Muscle of arm (tissue), 1 donor: ENCODE measurements at regions not wholly inside any gene's neighbourhood (a gene's known extent, or its start where the extent isn't known, plus 50 kb on each side); places are given as distances from the start of the nearest gene placed in this dataset.

ENCODE experiments used
- DNase-seq: peaks from one replicate; pipeline ENCODE4 v3.0.0-alpha.2; 2013

DNA sequence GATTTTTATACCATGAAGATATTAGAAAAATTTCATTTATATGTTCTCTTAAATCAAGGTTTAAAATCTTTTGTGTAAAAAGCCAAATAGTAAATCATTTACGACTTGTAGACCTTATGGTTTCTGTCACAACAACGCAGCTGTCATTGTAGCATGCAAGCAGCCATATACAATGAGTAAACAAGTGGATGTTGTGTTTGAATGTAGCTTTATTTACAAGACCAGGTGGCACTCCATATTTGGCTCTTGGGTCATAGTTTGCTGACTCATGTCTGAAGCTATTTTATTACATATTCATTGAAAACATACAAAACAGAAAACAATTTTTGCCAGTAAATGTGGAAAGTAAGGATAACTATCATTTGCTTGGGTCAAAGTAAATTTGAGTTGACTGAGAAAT lies 930.8 kb downstream of the SLITRK5 start:
- no peak for DNase-seq

- DNase-seq, result no peak
Measured at GRCh38 chr13:88602786-88603777, 931.9 kb downstream of the SLITRK5 start.

GRCh38 chr13:88617176-88617575 lies 946.0 kb downstream of the SLITRK5 start:
- DNase-seq, result no peak

DNA sequence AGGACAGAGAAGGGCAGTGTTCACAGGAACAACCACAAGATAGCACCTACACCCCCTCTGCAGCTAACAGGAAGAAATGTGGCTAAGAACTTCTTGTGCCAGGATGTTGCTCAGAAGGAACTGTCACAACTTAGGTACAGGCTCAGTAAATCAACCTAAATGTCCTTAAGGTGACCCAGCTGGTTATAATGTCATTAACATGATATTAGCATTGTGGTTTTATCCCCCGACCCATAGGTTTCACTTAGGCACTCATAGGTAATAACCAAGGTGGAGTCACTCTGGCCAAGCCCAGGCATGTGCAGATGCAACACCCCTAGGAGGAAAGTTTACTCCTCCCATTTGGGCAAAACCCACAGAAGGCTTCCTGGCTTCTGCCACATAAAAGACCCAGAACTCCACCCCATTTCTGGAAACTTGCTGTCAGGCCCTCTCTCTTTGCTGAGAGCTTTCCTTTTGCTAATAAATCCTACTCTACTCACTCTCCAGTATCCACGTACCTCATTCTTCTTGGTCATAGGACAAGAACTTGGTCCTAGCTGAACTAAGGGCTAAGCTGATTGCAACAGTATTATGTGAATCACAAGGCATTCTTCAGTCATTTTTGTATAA lies 951.3 kb downstream of the SLITRK5 start:
- DNase-seq, result no peak

DNA sequence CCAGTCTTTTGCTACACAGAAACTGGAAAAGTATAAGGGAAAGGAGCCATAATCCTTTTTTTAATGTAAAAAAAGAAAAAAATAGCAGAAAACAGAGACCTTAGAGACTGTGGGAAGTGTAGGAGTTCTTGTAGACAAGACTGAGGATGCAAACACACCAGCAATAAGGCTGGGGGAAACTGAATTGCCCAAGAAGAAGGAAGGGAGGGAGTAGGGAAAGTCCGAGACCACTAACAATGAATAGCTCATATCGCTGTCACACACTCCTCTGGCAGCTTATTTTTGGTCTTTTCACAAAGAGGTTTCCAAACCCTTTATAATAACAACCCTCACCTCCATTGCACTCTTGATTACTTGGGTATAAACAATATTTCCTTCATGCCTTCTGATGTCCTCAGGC lies 952.0 kb downstream of the SLITRK5 start:
- DNase-seq, result no peak

DNA sequence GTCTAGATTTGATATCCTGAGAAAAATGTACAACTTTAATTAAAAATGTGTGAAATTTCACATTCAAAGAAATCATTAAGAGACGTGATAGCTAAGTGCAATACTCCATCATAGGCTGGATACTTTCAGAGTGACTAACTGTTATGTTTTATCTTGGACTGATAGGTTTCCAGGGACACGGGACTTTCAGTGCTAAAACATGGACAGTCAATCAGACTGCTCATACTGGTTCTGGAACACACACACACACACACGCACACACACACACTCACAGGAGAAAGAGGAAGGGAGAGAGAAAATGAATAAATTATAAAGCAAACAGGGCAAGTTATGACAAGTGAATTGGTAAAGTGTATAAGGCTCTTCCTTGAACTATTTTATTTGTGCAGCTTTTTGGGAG lies 955.9 kb downstream of the SLITRK5 start:
- DNase-seq, result no peak

DNA sequence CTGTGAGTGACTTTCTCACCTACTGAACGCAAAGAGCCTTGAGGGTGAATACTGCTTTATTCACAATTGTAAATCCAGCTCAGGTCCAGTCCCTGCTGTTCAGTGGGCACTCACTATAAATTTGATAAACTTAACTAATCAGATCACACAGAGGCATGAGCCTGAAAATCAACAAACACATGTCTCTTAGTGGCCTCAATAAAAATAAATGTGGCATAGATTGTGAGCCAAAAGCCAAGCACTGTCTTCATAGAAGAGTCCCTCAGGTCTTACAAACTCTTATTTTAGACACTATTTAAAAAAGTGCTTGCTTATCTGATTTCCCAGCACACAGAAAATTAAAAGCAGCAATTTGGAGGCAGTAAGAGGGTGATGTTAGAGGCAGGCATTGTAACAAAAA lies 957.7 kb downstream of the SLITRK5 start:
- no peak for DNase-seq

GRCh38 chr13:88637935-88638334 lies 966.8 kb downstream of the SLITRK5 start:
- DNase-seq, result no peak

DNA sequence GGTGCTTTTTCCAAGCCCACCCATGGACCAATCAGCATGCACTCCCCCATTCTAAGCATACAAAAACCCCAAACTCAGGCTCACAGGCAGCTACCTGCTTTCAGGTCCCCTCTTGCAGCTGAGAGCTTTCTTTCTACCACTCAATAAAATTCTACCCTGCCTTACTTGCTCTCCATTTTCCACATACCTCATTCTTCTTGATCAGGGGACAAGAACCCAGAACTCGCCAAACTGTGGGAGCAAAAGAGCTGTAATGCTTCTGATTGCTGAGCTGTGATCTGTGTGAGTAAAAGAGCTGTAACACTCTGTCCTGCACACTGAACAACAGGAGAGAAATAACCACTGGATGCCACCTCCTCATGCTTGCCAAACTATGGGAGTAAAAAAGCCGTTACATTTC lies 972.1 kb downstream of the SLITRK5 start:
- DNase-seq, result no peak

DNA sequence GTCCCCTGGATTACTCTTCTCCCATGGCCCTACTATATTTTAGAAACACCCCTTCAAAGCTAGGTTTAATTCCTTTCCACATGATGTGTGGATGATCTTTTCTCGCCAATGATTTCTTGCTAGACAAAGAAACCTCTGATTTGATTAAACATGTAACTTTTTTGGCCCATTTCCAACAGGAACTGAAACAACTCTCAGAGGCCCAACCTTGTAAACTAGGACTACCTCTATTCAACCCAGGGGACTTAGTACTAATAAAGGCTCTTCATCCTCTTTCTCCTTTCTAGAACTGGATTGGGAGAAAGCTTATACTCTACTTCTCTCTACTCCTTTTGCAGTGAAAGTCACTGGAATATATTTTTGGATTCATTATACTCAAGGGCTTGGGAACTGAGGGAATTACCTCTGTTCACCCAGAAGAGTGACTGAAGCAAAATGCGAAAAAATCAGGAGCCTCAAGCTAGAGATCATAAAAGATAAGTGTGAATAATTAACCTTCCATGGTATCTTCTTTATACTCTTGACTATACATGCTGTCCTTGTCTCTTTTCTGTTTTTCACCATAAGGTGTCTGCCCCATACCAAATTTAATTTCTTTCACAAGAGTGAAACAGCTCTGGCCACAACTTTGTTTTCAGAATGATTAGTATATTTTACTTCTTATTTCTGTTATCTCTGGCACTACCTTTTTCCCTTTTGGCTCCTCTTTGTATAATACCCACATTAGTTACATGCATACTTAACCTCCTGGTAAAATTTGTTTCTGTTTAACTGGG lies 977.6 kb downstream of the SLITRK5 start:
- no peak for DNase-seq

- no peak for DNase-seq
Measured at GRCh38 chr13:88649855-88650254, 978.7 kb downstream of the SLITRK5 start.

DNA sequence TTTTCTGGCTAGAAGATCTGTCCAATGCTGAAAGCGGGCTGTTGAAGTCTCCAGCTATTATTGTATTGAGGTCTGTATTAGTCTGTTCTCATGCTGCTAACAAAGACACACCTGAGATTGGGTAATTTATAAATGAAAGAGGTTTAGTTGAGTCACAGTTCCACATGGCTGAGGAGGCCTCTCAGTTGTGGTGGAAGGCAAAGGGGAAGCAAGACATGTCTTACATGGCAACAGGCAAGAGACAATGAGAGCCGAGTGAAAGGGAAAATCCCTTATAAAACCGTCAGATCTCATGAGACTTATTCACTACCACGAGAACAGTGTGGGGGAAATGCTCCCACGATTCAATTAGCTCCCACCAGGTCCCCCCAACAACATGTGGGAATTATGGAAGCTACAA lies 980.4 kb downstream of the SLITRK5 start:
- DNase-seq, result no peak

GRCh38 chr13:88656751-88657150 lies 985.6 kb downstream of the SLITRK5 start:
- no peak for DNase-seq

GRCh38 chr13:88670509-88670908 lies 999.3 kb downstream of the SLITRK5 start:
- no peak for DNase-seq

DNA sequence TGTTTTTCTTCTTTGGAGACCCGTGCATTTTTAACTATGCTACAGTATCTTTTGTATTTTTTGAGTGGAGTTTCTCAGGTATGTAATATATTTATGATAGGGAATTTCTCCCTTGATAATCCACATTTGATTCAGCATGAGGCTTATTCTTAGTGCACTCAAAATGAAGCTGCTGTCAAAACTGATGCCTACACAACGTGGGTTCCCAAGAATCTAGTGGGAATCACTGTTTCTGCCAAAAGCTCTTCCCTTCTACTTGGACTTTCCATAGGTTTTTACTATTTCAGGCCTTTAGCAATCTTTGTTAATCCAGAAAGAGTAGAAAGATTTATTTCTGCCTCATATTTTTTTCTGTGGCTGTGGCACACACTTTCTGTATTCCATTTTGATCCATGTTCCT lies 1003.7 kb downstream of the SLITRK5 start:
- no peak for DNase-seq

DNA sequence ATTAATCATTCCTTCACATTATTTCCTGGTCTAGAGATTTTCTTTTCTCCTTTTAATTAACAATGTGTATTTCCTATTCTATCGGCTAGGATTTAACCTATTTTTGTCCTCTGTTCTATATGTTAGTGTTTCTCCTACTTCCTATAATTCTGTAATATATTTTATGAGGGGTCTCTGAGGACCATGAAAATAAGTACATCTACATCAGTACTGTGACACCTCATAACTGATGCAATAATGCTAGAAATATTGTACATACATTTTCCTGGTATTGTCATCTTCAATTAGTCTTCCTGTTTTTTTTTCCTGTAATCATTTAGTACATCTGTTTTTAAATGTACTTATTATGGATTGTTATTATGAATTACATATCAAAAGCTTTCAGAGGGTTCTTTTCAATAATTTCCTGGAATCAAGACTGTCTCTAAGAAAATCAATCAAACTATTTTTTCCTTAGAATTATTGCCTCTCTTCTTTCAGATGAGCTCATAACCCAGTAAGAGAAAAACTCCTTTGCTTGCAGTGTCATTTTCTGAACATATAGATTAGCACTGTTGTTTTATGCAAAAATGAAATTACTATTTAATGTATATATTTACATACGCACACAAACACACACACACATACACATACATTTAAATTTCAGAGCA lies 1004.3 kb downstream of the SLITRK5 start:
- DNase-seq, result no peak

- DNase-seq, result no peak
Measured at GRCh38 chr13:88676016-88676415, 1004.8 kb downstream of the SLITRK5 start.

GRCh38 chr13:88685459-88685858 lies 1014.3 kb downstream of the SLITRK5 start:
- no peak for DNase-seq

- DNase-seq, result peak; percentile 2
Measured at GRCh38 chr13:88701551-88701950, 1030.4 kb downstream of the SLITRK5 start.

GRCh38 chr13:88704600-88705275 lies 1033.6 kb downstream of the SLITRK5 start:
- no peak for DNase-seq

- DNase-seq, result no peak
Measured at GRCh38 chr13:88707646-88708045, 1036.5 kb downstream of the SLITRK5 start.
